Stimulated activated CD8-positive, alpha-beta memory T cell treated with anti-CD3 and anti-CD28 coated beads, Interleukin-7, amount 100 ng/mL, for 4 hours (primary cell): ENCODE measurements at regions not wholly inside any gene's neighbourhood (a gene's known extent, or its start where the extent isn't known, plus 50 kb on each side); places are given as distances from the start of the nearest gene placed in this dataset.

Source experiments
- DNase-seq, 2 donors: peaks; one replicate each; pipeline ENCODE4 v3.0.0-alpha.2; 2020; ENCODE audit warnings: low read depth in 2 of 2

DNA sequence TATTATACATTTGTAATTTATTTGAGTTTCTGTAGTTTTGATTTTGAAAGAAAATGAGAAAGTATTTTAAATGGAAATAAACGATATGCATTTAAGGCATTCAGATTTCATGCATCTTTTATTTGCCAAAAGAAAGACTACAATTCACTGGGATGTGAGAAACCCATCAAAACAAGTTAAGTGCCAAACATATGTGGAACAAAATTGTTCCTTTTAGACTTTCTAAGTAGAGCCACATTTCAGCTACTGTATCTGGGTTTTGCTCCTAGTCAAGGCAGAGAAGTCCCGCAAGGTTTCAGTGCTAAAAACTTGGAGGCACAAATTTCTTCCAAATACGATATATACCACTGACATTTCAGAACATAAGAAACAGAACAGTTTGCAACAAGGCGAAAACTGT lies 1191.9 kb downstream of the SLITRK5 start:
- no peak for DNase-seq

DNA sequence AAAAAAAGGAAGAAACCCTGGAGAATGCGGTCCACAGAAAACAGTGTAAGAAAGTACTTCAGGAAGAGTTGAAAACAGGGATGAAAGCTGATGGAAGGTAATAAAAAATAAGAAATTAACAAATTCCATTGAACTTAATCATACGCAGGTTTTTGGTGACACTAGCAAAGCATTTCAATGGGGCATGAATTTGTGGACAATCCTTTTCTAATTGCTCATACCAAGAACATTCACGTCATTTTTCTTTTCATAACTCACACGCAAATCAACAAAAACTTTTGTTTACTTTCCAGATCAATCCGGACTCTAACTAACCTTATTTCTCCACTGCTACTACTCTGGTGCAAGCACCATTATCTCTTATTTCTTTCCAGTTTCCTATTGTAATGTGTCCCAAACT lies 1195.0 kb downstream of the SLITRK5 start:
- DNase-seq: no peak

DNA sequence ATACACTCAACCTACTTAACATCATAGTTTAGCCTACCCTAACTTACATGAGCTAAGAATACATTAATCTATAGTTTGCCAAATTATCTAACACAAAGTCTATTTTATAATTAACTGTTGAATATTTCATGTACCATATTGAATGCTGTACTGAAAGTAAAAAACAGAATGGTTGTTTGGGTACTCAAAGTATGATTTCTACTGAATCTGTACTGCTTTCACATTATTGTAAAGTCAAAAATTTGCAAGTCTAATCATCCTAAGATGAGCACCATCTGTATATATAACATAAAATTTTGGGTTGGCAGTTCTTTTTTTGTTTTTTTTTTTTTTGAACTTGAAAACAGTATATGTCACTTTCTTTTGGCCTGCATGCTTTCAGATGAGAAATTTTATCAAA lies 1212.6 kb downstream of the SLITRK5 start:
- DNase-seq: no peak

DNA sequence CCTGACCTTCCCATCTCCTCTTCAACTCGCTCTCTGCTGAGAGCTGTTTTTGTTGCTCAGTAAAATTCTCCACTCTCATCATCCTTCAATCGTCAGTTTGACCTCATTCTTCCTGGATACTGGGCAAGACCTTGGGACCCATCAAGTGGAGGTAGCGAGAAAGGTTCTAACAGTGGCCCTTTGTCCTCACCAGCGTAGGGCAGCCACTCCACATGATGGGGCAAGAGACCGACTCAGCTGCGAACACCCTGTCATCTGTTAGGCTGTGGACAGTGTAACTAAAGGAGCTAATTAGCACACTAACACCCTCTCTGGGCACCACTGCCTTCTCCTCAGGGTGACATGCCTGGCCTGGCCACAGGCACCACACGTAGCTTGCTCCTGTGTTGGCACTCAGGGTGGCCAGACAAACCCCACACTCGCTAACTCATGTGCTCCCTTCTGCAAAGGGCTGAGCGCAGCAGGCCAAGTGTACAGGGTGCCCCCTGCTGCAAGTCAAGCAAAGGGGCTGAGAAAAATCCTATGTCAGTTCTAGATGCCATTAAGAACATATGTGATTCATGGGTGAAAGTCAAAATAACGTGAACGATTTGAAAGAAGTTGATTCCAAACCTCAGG lies 1216.0 kb downstream of the SLITRK5 start:
- DNase-seq: no peak

DNA sequence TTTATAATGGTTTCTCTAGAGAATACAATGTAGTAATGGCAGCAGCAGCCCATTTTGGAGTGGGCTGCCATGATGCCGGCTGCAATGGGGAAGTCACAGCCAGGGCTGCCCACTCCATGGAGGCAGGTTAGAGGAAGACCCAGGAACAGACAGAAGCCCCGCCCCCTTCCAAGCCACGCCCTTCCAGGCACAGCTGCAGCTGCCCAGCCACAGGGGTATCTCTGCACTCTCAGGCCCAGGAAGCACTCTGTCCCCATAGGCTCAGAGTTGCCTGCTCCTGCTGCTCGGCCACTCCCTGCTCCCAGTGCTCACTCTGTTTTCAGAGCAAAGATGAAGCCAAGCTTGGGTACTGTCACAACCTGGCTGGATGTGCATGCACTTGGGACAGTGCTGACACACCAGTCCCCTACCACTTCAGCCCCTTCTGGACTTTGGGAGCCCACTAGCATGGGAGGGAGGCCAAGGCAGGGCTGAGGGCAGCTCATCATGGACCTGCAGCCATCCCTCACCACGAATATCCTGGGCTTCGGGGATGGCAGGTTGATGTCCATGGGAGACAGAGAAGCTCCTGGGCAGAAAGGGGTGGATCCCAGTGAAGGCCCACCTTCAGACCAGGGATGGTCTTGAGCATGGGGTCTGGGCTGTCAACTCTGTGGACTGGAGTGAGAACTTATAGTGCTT lies 1224.2 kb downstream of the SLITRK5 start:
- DNase-seq: no peak

DNA sequence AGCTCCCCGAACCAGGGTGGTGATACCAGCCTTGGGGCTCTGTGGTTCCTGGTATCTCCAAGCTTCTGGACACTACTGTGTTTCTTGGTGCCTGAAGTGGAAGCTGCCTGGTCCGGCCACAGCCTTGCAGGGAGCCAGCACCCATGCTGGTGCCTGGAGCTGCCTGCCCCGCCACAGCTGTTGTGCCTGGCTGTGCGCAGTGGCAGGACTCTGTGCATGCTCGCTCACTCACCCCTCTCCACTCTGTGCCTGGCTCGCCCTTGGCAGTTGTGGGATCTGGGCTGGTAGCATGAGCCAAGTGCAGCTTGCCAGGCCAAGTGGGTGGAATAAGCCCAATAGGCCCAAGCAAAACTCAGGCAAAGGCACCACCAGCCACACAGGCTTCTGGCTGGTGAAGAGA lies 1225.3 kb downstream of the SLITRK5 start:
- DNase-seq: no peak

DNA sequence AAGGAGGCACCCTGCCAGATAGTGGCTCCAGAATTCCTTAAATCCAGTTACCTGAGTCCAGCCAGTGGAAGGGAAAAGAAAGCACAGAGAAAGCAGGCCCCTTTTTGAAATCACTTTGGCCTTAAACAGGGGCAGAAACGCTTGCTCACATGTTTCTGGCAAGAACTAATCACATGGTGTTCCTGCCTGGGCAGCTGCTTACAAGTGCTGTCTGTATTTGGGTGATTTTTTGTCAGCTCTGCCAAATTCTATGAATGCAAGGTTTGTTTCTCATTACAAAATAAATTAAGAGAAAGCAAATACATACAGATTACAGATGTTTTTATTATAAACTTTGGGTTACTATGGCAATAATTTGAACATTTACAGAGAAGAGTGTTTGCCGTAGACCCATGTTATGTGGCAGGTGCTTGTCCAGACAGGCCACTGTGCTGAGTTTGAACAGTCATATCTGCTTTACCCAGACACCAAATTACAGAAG lies 1237.8 kb downstream of the SLITRK5 start:
- DNase-seq: no peak

DNA sequence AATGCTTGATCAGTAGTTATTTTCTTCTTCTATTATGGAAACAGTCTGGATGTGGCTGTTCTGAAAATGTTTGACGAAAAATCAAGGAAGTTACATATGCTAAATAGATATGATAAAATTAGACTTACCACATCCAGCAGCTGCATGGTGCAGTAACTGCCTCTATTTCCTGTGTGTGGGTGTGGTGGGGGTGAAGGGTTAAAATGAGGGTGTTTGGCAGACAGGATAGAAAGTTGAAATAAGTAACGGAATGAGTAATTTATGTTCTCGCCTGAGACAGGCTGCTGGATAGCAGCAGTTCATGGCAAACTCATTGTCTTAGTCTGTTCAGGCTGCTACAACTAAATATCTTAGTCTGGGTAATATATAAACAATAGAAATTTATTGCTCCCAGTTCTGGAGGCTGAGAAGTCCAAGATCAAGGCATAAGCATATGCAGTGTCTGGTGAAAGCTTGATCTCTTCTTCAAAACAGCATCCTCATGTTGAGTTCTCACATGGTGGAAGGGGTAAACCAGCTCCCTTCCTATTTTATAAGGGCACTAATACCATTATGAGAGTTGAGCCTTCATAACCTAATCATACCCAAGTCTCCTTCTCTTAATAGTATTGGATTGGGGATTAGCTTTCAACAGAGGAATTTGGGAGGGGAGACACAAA lies 1248.9 kb downstream of the SLITRK5 start:
- DNase-seq: no peak

DNA sequence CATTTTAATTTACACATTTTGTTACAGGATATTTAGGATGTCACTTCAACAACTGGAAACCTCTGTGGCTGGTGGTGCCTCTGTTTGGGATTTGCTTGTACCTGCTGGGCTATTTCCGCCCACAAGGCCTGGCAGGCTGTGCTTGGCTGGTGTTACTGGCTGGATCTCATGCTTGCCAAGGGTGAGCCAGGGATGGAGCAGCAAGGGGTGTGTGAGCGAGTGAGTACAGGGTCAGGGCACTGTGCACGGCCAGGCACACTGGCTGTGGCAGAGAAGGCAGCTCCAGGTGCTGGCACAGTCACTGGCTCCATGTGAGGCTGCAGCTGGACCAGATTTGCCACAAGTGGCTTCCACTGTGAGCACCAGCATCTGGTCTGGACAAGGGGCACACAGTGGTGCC lies 1254.8 kb downstream of the SLITRK5 start:
- DNase-seq: no peak

DNA sequence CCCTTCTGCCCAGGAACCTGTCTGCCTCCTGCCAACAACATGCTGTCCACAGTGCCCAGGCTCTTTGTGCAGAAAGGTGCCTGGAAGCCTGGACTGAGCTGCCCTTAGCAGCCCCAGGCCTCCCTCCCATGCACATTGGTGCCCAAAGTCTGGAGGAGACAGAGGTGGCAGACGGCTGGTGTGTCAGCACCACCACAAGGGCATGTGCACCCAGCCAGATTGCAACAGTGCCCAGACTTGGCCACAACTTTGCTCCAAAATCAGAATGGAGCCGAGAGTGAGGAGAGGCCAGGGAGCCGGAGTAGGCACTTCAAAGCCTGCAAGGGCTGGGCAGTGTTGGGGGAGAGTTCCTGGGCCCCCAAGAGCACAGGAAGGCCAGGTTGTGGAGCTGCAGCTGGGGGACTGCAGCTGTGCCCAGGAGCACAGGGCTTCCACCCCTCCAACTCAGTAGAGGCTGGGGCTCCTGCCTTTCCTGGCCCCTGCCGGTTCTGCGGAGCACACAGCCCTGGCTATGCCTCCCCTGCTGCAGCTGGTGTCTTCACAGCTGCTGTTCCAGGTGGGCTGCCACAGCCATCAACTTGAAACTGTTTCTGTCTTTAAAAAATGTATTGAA lies 1255.8 kb downstream of the SLITRK5 start:
- DNase-seq: no peak

DNA sequence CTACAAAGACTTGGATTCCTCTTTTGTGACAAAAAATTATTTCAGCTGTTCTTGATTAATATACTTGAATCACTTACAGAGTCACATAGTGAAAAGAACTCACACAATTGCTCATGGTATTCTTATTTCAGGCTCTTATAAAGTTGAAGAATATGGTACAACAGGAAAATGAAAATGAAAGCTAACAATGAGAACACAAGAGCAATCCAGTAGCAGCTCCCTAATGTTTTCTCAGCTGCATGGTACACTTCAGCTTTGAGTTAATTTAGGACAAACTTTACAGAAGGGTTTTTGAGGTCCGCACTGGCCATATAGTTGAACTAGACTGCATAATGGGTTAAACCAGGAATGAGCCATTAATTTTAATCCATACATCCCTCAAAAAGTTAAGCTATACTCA lies 1261.8 kb downstream of the SLITRK5 start:
- no peak for DNase-seq

DNA sequence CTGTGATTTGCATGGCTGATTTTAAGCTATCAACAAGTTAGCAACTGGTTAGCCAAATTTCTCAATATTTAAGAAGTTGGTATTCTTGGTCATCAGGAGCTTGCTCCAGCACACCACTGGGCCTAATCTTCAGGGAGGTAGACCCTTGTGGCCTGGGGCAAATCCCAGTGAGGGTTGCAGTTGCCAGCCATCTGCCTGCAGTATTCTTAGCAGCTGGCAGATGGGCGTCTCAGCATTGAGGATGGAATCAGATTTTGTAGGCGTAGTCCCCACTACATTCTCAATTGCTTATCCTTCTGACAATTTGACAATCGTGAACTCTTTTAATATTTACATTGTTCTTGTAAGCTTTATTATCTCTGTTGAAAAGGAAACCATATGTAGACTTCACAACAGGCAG lies 1266.2 kb downstream of the SLITRK5 start:
- DNase-seq: no peak

DNA sequence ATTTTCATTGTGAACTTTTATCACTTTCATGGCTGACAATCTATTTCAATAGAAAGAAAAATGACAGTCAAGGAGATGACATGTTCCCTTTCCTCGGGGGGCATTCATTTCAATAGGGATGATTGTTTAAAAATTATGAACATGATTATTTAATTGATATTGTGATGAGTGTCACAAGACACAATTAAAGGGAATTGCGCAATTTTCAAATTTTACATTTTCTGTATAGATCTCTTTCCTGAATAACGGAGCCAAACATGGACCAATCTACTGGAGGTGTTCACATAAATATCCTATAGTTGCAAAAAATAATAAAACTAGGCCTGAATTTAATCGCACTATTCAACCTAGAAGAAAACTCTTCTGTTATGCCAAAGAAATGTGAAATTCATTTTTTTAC lies 1274.6 kb downstream of the SLITRK5 start:
- no peak for DNase-seq

DNA sequence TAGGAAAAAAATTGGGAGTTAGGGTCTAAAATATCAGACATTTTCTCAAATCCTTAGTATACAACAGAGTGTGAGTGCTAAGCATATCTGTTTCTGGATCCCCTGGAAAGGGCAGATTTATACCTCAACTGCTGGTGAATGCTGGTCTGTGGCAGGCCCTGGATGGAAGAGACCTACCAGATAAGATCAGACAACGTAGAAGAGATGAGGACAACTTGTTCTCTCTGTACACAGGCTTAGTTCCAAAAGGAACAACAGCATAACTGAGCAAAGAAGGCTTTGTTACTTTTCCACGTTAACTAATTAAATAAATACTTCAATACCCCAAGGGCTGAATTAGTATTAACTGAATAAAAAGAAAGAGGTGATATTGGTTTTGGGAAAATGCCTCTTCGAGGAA lies 1277.3 kb downstream of the SLITRK5 start:
- DNase-seq: no peak

DNA sequence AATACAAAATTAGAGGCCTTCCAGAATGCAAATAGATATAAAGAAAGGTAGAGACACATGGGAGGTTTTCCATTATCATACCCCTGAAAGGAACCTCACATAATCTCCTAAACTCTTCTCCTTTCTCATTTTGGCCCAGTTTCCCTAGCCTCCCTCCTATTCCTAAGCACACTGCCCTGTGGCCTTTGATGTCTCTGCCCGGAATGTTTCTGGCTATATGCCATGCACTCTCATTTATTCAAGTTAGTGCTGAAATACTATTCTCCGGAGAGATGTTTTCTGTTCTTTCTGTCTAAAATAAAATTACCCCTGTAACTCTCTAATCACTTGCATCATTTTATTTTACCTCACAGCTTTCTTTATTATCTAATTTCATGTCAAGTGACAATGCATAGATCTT lies 1287.7 kb downstream of the SLITRK5 start:
- no peak for DNase-seq

DNA sequence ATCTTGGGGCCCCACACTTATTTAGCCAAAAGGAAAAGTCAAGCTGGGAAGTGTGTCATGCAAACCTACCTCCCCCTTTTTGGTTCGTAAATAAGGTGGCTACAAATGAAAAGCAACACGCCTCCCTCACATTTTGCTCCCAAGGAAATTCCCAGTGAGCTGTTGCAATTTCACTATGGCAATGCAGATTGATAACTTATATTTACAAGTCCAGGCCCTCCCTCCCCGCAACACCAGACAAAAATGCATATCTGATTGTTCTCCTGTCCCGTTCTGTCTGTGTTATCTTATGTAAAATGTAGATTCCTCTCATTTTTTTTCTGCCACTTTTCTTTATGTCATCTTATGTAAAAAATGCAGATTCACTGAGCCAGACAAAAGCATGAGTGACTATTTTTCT lies 1305.3 kb downstream of the SLITRK5 start:
- DNase-seq: no peak

DNA sequence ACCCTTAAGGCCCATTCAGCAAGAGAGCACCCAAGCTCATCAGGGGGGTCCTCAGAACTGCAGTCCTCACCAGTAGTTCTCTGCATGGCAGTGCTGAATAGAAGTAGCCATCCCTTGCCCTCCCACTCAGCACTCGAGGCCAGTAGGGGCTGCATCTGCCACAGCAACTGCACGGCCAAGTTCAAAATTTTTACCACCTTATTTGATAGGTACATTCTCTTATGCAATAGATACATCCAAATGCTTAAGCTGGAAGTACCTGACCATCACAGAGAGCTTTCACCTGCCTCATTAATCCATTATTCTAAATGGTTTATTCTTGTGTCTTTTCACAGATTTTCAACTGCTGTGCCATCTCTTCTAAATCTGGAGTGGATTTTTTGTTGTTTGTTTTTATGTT lies 1307.4 kb downstream of the SLITRK5 start:
- DNase-seq: no peak

DNA sequence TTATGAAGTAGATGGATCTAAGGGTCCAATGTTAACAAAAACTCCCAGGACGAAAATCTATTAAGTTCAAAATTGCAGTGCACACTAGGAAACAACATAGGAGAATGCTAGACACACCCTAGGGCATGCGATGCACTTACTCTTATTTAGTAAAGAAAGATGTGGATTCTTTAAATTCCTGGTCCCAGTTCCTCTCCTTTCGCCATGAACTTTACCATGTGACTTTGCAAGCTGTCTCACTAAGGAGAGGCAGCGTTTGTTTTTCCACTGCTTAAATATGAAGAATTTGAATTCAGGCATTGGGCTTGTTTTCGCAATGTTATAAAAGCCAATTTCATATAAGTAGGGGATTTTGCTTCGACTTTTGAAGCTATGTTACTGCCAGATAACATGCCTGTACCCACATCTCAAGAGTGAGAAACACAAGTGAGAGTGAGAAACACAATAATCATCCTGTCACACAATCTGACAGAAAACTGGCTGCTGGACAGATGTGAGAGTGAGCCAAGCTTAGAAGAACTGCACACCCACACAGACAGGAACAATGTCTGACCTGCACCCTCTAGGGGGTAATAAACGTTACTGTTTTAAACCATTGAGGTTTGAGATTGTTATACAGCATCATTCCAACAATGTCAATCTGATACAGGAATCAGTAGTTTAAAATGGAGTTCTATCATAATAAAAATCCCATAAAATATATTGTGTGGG lies 1308.4 kb downstream of the SLITRK5 start:
- no peak for DNase-seq

DNA sequence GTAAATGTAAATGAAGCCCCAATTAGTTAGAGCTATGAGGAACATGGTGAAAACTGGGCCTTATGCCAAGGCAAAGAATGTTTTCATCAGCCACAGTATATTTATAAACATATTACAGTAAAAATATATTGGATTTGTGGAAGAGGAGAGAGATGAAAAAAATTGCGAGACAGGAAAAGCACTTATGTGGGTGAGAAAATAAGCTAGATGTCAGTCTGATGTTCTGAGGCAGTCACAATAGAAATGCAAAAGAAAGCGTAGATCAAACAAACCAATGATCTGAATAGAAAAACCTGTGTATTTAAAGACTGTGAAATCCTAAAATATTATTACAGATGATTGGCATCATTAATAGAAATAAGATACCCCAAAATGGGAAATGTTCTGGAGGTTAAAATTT lies 1332.5 kb downstream of the SLITRK5 start:
- no peak for DNase-seq

DNA sequence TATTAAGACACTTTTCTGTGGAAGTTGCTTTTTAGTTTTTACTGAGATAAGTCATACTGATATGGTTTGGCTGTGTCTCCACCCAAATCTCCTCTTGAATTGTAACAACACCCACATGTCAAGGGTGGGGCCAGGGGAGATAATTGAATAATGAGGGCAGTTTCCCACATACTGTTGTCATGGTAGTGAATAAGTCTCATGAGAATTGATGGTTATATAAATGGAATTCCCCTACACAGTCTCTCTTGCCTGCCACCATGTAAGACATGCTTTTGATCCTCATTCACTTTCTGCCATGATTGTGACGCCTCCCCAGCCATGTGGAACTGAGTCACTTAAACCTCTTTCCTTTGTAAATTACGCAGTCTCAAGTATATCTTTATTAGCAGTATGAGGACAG lies 1340.4 kb downstream of the SLITRK5 start:
- DNase-seq: no peak

DNA sequence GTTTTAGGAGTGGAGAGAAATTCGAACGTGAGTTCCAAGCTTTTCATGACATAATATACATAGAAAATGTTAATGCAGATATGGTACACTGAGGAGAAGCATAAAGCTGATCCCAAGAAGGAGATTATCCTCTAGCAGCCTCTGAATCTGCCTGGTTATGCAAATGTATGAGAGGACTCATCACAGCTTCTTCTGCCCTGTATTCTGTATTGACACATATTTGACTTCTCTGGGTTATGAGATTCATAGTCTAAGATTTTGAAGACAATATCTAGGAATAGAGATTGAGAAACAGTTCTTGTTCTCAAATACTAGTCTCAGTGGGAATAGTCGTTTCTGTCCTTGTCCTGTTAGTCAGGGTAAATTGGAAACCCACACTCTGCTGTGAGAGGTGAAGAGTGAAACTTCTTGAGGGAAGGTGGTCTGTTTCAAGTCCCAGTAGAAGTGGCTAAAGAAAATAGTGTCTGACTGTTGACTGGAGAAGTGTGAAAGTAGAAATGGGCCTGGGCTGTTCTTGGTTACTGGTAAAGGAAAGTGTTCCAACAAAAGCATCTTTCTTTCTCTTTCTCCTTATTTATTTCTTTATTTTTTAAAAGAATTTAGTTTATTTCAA lies 1356.6 kb downstream of the SLITRK5 start:
- no peak for DNase-seq

DNA sequence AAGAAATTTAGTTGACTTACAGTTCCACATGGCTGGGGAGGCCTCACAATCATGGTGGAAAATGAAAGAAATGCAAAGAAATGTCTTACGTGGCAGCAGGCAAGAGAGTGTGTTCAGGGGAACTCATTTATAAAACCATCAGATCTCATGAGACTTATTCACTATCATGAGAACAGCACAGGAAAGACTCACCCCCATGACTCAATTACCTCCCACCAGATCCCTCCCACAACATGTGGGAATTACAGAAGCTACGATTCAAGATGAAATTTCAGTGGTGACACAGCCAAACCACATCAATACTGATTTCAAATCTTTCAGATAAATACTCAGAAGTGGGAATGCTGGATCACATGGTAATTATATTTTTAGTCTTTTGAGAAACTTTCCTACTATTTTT lies 1357.9 kb downstream of the SLITRK5 start:
- DNase-seq: no peak
